ENCODE measurements at regions not wholly inside any gene's neighbourhood (a gene's known extent, or its start where the extent isn't known, plus 50 kb on each side); places are given as distances from the start of the nearest gene placed in this dataset.
"Not testable (repeated sequence)": the region's sequence is repeated elsewhere in the genome, so short reads cannot be mapped to it uniquely, and the experiment has no call there.

- no peaks in the 10 kb centered on the region for H3K9me3 ChIP-seq
- TF ChIP-seq POLR2AphosphoS5 (IDR thresholded peaks at IDR 0.05), result no peak
- TF ChIP-seq, protein P1, sequence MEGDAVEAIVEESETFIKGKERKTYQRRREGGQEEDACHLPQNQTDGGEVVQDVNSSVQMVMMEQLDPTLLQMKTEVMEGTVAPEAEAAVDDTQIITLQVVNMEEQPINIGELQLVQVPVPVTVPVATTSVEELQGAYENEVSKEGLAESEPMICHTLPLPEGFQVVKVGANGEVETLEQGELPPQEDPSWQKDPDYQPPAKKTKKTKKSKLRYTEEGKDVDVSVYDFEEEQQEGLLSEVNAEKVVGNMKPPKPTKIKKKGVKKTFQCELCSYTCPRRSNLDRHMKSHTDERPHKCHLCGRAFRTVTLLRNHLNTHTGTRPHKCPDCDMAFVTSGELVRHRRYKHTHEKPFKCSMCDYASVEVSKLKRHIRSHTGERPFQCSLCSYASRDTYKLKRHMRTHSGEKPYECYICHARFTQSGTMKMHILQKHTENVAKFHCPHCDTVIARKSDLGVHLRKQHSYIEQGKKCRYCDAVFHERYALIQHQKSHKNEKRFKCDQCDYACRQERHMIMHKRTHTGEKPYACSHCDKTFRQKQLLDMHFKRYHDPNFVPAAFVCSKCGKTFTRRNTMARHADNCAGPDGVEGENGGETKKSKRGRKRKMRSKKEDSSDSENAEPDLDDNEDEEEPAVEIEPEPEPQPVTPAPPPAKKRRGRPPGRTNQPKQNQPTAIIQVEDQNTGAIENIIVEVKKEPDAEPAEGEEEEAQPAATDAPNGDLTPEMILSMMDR (IDR thresholded peaks at IDR 0.05), result no peak
- no peak for TF ChIP-seq POLR2A (IDR thresholded peaks at IDR 0.05)
- no peak for TF ChIP-seq EP300 (IDR thresholded peaks at IDR 0.05)
Observed at GRCh38 chr2:107570876-107571275, 255.8 kb upstream of the RGPD4 start.

GRCh38 chr2:107572890-107573289, 253.8 kb upstream of the RGPD4 start:
- not testable (repeated sequence) for H3K9me3 ChIP-seq; H3K4me3 ChIP-seq; H3K27me3 ChIP-seq; H3K27ac ChIP-seq; DNase-seq; H3K36me3 ChIP-seq; ATAC-seq (ENCODE audit: low FRiP score in 2 of 2); H3K4me1 ChIP-seq
- WGBS, 2 donors, result 73 to 87% methylated on average over 9 to 12 of the region's 13 CpGs

More at GRCh38 chr2:107570876-107571275, 255.8 kb upstream of the RGPD4 start:
- DNase-seq (no peak), ATAC-seq (ENCODE audit: low FRiP score in 2 of 2) (no peak)
- 48 to 79% methylated on average over 1 of the region's 1 CpG for WGBS, 2 donors
- Histone ChIP-seq H3K27me3 (no peaks in the 10 kb centered on the region), H3K4me3 (no peak overlapping the region), H3K4me1 (no peaks in the 10 kb centered on the region), H3K27ac (no peak overlapping the region), H3K36me3 (no peaks in the 10 kb centered on the region)

- 72 to 80% methylated on average over 5 of the region's 5 CpGs for WGBS, 2 donors
Observed at GRCh38 chr2:107576991-107577390, 249.7 kb upstream of the RGPD4 start.

DNA sequence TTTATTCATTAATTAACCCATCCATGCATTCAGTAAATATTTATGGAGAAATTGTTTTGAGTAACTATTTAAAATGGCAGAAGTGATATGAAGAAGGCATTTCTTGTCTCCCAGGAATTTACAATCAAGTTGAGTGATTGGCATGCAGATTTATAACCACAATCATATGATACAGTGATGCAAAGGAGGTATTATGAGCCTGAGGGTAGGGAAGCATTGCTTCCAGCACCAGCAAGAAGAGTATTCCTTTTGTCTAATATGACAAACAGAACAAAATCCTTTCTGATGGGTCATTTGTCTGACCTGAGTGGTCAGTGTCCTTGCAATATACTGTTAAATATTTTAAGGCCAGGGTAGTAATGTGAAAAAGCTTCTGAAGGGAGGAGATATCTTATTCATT, 244.2 kb upstream of the RGPD4 start:
- DNase-seq (no peak), ATAC-seq (ENCODE audit: low FRiP score in 2 of 2) (no peak)
- Histone ChIP-seq H3K4me1 (no peaks in the 10 kb centered on the region), H3K27ac (no peak overlapping the region), H3K4me3 (no peak overlapping the region), H3K9me3 (no peaks in the 10 kb centered on the region), H3K36me3 (no peaks in the 10 kb centered on the region), H3K27me3 (no peaks in the 10 kb centered on the region)
- TF ChIP-seq, protein P1 (IDR thresholded peaks at IDR 0.05), result no peak
- TF ChIP-seq EP300 (IDR thresholded peaks at IDR 0.05) (no peak), POLR2AphosphoS5 (IDR thresholded peaks at IDR 0.05) (no peak), POLR2A (IDR thresholded peaks at IDR 0.05) (no peak)

More at GRCh38 chr2:107576991-107577390, 249.7 kb upstream of the RGPD4 start:
- no peak overlapping the region for H3K4me3 ChIP-seq
- DNase-seq, result no peak
- no peaks in the 10 kb centered on the region for H3K9me3 ChIP-seq
- H3K27ac ChIP-seq, result no peak overlapping the region
- no peaks in the 10 kb centered on the region for H3K27me3 ChIP-seq
- no peaks in the 10 kb centered on the region for H3K36me3 ChIP-seq
- no peaks in the 10 kb centered on the region for H3K4me1 ChIP-seq
- ATAC-seq (ENCODE audit: low FRiP score in 2 of 2), result no peak
- TF ChIP-seq POLR2AphosphoS5 (IDR thresholded peaks at IDR 0.05), result no peak
- TF ChIP-seq, protein P1 (IDR thresholded peaks at IDR 0.05), result no peak
- no peak for TF ChIP-seq POLR2A (IDR thresholded peaks at IDR 0.05)
- no peak for TF ChIP-seq EP300 (IDR thresholded peaks at IDR 0.05)

DNA sequence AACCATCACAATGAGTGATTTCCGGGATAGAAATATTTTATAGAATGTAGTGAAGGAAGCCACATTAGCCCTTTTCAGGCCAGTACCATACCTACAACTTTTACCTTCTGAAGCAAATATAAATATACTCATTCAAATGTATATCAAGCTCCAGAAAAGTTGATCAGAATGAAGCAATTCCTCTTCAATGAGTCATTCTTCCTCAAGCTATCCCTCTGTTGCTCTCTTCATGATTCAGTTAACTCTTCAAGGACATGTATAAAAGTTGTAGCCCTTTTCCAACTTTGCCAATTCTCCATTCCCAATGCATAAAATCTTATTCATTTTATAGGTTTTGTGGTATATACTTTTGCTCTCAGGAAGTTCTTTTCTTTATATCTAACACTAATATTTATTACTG, 242.1 kb upstream of the RGPD4 start:
- Histone ChIP-seq H3K27ac (no peak overlapping the region), H3K4me3 (no peak overlapping the region), H3K4me1 (no peaks in the 10 kb centered on the region), H3K36me3 (no peaks in the 10 kb centered on the region), H3K27me3 (no peaks in the 10 kb centered on the region), H3K9me3 (no peaks in the 10 kb centered on the region)
- no peak for ATAC-seq (ENCODE audit: low FRiP score in 2 of 2)
- TF ChIP-seq, protein P1 (IDR thresholded peaks at IDR 0.05), result no peak
- TF ChIP-seq POLR2AphosphoS5 (IDR thresholded peaks at IDR 0.05) (no peak), EP300 (IDR thresholded peaks at IDR 0.05) (no peak), POLR2A (IDR thresholded peaks at IDR 0.05) (no peak)
- 91 to 100% methylated on average over 1 of the region's 1 CpG for WGBS, 2 donors
- no peak for DNase-seq

All from upper lobe of left lung (tissue), 6 donors.